RPMI8226 (cell line): ENCODE measurements at regions not wholly inside any gene's neighbourhood (a gene's known extent, or its start where the extent isn't known, plus 50 kb on each side); places are given as distances from the start of the nearest gene placed in this dataset.
A peak's percentile ranks its signal among the peaks of the same experiment; 100 is the strongest.

ENCODE experiments used
- DNase-seq: peaks from one replicate; pipeline ENCODE4 v3.0.0-alpha.2; 2015

DNA sequence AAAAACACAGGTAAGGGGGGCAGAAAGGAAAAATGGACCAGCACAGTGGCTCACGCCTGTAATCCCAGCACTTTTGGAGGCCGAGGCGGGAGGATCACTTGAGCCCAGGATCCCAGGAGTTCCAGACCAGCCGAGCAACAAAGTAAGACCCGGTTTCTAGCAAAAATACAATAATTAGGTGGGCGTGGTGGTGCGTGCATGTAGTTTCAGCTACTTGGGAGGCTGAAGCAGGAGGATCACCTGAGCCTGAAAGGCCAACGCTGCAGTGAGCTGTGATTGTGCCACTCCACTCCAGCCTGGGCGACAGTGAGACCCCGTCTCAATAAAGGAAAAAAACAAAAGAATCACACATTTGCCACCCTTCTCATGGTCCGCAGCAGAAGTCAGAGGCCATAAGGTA lies 519.4 kb downstream of the BRD1 start:
- DNase-seq, result no peak

DNA sequence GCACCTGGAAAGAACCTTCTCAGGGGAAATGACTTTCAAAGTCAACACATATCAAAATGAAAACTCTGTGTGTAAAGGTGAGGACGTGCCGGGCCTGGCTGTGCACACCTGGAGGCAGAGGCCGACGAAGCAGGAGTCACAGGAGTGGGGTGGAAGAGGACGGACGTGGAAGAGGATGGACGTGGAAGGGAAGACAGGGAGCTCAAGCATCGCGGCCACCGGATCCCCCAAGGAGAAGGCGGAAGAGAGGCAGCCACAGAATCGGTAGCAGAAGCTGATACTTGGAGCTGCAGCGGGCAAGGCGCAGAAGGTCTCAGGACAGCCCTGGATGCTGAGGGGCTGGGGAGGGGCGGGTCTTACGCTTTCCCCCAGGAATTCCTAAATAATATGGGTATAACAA lies 519.8 kb downstream of the BRD1 start:
- DNase-seq, result no peak

DNA sequence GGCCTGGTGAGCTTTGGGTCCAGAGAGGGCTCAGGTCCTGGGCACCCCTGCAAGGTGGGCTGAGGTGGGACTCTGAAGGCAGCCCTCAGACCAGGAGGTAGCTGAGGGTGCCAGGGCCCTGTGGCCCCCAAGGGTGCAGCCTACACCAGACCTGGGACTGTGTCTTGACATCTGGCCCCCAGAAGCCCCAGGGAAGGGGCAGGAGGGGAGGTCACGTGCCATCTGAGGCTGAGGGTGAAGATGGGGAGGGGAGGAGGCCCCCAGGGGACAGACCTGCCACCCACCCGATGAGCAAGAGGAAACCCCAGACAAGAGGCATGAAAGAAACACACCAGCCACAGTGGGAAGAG lies 520.2 kb downstream of the BRD1 start:
- no peak for DNase-seq

DNA sequence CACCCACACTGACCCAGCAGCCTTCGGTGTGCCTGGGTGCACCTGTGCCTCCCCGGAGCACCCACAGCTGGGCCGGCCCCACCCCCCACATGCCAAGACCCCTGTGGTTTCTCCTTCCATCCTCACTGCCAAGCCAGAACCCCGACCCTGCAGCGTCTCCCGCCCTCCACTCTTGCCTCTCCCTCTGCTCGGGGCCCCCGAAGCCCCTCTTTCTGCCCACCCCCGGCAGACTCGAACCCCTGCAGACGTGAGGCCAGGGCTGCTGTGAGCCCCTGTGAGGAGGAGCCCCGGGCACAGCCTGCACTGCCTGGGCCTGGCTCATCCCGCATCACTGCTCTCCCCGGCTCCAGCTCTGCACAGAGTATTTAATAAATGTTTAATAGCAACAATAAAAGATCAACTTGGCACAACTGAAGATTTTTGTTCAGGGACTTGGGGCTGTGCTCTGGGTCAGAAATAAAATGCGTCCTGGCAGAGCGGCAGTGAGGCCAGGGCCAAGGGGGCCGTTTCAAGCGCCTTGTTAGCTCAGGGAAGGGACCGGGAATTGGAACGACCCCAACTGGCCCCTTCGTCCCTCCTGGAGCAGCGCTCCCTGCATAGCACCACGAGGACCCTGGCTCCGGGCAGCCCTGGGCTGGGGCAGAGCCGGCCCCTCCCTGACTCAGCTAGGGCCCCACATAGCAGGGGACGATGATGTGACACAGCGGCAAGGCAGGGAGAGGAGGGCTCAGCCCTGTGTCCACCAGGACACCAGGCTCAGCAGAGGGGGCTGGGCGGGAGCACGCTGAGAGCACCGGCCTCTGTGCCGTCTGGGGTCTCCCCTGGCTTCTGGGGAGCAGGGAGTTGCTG lies 520.8 kb downstream of the BRD1 start:
- DNase-seq, result no peak

DNA sequence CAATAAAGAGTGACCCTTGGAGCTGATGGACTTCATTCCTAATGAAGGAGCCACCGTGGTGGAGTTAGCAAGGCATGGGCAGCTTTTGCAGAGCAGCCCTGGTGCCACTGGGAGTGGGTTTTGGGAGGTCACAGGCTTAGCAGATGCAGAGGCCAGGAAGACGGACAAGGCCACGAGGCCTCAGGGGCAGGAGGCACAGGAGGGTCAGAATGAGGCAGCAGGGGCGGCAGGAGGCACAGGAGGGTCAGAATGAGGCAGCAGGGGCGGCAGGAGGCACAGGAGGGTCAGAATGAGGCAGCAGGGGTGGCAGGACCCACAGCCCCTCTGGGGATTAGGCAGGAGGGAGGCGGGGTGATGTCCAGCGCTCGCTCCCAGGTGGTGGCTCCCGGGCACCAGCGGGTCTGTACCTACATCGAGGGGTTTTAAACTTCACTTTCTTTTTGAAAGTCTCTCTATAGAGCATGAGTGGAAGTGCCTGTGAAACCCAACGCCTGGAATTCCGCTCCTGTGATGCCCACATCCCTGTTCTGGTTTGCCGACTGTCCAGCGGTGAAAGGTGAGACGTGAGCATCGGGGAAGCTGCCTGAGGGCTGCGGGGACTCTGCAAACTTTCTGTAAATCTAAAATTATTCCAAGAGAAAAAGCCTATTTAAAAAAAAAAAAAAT lies 521.6 kb downstream of the BRD1 start:
- DNase-seq, result no peak

DNA sequence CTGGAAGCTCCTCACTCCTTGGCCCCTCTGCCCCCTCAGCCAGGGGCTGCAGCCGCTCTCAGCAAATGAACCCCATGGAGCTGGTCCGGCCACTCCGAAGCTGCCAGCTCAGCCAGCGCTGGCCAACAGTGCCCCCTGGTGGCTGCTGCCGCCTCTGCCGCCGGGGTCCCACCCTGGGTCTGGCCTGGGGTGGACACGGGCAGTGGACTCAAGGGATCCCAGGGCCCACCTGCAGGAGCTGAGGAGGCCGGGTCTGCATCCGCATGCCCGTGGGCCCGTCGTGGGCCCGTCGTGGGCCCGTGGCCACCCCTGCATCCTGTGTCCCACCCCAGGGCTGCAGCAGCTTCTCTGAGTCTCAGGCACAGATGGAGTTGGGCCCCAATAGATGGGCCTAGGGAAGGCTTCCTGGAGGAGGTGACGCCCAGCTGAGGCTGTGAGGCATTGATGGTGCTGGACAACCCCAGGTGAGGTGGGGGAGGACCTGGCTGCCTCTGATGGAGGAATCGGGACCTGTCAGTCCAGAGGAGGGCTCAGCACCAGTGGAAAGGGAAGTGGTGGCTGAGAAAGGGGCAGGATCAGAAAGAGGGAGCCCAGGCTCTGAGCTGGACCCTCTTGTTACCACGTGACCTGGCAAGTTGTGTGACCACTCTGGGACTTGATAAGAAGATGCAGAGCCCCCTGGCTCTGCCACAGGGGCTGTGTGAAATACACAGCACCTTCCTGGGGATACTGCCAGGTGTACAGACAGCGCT lies 522.3 kb downstream of the BRD1 start:
- peak; percentile 67 for DNase-seq

DNA sequence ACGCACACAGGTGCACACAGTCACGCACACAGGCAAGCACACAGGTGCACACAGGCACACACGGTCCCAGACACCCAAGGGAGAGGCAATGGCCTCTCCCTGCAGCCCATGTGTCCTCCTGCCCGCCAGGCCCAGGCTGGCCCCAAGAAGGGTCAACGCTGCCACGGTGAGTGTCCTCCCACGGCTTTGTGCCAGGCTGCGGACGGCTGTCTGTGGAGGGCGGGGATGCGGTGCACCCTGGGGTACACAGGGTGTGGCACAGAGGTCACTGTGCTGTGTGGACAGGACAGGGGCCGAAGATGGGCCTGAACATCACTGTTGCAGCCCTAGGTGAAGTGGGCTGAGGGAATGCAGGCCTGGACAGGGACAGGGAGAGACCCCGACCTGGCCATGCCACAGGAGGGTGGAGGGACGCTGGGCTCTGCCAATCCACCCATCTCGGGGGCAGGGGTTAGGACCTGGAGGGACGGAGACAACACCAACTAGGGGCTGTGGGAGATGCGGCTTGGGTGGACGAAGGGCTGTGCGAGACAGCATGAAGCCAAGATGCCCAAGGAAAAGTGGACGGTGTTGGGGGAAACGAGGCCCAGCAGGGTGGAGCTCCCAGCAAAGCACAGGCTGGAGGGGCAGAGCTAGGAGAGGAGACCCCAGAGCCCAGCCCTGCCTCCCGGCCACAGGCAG lies 523.8 kb downstream of the BRD1 start:
- no peak for DNase-seq

DNA sequence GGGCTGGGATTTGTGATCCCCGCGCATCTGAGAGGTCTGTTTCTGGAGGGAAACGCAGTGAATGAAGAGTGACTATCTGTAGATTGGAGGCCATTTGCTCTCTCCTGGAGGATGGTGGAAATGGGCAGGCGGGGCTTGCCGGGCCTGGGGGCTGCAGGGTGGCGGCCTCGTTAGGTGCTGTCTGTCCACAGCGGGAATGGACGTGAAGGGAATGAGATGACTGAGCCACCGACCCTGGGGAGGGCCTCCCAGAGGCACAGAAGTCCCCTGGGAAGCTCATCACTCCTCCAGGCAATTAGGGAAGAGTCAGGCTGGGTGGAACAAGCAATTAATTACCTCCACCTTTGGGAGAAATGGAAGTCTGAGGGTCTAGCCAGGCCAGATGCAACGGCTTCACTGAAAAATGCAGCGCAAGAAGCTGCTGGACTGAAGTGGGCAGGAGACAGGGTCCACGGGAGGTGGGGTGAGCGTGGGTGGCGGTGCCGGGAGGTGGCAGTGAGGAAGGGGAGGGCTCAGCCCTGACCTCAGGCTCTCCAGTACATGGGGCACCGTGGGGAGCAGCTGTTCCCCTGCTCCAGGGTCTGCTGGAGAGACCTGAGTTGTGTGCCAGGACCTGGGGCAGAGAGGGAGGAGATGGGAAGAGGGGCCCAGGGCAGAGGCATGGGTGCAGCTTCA lies 524.5 kb downstream of the BRD1 start:
- DNase-seq, result no peak

DNA sequence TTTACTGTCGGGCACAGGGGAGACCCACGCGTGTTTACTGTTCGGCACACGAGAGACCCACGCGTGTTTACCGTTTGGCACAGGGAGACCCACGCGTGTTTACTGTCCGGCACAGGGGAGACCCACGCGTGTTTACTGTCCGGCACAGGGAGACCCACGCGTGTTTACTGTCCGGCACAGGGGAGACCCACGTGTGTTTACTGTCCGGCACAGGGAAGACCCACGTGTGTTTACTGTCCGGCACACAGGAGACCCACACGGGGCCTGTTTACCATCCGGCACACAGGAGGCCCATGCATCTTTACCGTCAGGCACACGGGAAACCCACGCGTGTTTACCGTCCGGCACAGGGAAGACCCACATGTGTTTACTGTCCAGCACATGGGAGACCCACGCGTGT lies 525.1 kb downstream of the BRD1 start:
- no peak for DNase-seq

DNA sequence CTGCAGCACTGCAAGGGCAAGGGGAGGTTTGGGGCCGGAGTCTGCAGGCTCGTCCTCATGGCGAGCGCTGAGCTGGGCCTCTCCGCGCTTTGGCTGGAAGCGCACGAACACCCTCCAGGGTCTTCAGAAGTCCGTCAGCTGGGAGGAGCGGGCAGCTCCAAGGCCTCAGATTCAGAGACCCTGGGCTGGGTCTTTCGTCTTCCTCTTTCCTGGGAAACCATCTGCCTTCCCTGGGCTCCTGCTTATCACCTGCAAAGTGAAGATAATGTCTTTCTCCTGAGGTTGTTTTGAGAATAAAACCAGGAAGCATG lies 525.6 kb downstream of the BRD1 start:
- DNase-seq, result no peak

DNA sequence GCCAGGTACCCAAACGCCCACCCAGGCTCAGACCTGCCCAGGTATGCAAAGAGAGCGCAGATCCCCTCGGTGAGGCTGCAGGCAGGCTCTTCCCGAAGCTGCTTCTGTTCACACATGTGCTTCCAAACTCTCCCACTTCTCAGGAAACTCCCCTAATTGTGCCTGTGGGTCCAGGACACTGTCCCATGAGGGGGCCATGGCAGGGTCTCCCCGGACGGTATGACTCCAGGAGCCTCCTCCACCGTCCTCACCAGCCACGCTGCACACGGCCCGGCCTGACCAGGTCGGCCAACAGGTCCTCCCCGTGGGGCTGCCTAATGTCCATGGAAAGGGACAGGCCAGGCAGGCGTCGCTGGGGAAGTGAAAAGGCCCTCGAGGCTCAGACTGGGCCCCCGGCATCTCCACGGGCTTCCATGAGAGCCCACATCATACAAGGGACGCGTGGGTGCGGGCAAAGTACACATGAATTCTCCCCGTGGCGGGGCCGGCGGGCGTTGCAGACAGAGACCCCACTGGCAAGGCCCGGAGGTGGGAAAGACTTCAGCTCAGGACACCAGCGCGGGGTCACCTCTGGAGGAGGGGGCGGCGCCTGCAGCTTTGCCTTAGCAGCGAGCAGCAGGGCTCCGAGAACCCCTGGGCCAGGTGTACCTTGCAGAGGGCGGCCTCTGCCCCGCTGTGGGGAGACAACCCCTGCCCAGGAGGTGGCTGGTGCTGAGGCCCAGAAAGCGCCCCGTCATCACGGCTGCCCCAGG lies 526.1 kb downstream of the BRD1 start:
- peak; percentile 29 for DNase-seq

DNA sequence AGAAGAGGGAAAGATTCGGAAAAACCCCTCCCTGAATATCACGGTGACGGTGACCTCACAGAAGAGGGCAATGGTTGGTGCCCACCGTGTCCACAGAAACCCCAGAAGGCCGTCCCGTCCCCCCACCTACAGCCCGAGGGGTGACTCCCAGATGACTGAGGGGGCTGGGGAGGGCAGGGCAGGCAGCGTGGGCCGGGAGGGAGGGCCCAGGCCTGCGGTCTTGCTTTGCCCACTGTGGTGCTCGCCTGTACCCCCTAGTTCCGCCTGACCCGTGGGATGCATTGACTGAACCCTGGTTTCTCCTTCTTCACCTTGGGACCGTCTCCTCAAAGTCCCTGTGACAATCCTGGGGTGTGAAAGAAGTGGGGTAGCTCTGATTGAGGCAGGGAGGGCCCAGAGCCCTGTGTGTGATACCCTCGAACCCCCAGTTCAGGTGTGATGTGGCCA lies 526.7 kb downstream of the BRD1 start:
- DNase-seq, result no peak

DNA sequence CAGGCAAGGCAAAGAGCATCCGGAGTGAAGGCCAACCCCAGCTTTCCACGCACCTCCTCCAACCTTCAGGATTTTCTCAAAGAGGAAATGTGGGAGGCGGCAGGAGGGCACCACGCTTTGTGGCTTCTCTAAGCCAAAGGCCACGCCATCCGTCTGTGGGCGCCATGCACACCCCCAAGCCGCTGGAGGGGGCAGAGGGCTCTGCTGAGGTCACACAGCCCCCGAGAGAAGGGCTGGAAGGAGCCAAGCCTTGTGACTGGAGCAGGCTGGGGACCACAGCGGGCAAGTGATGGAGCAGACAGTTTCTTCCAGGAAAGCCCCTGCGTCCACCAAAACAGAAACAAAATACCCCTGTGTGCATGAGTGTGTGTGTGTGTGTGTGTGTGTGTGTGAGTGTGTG lies 527.4 kb downstream of the BRD1 start:
- no peak for DNase-seq

DNA sequence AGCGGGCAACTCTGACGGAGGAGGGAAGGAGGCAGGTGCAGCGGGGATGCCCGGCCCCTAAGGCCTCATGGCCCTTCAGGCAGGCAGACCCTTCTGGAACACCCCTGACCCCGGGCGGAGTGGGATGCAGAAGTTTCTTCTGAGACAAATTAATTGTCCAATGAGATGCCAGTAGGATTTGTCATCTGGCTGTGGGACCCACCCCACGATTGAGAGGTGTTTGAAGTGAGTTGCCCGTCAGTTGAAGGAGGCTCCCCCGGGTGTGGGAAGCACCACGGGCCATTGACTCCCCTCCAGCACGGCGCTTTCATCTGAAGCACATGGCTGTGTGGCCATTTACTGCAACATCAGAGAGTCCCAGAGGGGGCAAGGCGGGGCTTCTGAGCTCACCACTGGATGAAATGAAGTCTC lies 527.8 kb downstream of the BRD1 start:
- no peak for DNase-seq

DNA sequence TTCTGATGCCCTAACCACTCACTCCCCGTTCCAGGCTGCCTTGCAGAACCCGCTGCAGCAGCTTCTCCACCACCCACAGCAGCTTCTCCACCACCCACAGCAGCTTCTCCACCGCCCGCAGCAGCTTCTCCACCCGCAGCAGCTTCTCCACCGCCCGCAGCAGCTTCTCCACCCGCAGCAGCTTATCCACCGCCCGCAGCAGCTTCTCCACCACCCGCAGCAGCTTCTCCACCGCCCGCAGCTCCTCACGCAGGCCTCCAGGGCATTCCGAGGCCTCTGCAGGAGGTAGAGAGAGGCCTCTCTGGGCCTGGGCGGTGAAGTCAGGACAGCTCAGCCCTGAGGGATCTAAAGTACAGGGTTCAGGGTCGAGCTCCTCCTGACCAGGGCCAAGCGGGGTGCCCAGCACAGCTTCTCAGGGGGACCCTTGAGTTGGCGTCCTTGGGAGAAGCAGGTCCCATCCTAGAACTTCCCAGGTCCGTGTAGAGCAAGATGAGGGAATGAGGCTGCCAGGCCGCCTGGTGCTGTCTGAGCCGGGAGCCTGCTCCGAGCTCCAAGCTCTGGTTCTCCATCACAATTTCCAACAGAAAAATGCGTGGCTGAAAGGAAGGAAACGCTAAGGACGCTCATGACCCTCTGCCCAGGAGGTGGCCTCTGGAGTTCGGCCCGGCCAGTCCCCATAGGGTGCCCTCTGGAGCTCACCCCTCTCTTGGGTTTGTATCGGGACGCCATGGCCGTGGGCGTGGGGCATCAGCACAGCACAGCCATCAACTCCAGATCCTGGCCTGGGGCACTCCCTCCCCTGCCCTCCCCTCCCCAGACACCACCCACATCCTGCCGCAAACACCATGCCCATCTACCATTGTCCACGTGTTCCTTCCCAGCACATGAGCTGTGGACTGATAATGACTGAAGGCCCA lies 528.6 kb downstream of the BRD1 start:
- no peak for DNase-seq

DNA sequence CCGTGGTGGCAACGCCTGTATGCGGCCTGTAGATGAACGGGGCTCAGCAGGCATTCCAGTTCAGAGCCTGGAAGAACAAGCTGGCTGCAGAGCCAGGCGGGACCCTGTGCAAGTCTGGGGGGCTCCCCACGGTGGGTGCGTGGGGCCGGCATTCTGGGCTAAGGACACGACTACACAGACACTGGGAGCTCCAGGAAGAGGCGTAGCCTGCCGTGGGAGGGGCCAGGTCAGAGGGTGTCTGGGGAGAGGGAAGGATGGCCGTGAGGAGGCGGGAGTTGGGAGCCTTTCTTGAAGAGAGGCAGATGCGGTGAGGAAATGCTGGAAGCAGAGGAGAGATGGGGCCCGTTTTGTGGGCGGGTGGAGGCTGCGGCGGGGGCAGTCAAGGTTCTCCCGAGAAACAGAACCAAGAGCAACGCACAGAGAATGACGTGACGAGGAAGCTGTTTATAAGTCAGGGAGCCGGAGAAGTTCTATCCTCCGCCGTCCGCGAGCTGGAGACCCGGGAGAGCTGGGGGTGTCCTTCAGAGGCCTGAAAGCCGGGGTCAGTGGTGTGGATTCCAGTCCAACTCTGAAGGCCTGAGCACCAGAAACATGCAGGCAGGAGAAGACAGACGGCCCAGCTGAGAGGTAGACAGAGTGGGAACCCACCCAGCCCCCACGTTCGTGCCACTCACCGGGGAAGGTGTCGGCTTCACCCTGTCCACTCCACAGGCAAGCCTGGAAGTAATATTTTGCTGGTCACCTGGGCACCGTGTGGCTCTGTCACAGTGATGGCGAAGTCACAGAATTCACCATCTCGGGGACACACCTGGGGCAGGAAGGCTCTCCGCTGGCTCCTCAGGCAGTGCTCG lies 529.6 kb downstream of the BRD1 start:
- no peak for DNase-seq

DNA sequence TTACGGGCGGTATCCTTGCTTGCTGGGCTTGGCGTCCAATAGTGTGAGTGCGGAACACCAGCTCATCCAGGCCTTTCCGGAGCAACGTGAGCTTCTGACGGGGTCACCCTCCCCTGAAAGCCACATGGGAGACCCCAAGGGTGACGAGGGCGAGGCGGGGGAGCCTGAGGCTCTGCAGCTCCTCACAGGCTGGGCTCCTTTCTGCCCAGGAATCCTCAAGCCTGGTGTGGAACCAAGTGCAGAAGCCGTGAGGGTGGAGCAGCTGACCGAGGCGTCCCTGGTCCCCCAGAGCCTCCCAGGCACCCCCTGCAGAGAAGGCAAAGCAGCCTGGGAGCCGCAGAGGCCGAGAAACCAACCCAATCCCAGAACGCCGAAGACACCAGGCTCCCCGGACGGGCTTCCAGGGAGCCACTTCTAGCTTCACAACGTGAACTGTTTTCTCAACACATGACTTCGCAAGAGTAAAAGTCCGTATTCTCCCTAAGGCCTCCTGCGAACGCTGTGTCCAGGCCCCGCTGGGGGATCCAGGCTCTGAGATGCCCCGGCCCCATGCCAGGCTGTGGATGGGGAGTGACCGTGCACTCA lies 530.3 kb downstream of the BRD1 start:
- no peak for DNase-seq

DNA sequence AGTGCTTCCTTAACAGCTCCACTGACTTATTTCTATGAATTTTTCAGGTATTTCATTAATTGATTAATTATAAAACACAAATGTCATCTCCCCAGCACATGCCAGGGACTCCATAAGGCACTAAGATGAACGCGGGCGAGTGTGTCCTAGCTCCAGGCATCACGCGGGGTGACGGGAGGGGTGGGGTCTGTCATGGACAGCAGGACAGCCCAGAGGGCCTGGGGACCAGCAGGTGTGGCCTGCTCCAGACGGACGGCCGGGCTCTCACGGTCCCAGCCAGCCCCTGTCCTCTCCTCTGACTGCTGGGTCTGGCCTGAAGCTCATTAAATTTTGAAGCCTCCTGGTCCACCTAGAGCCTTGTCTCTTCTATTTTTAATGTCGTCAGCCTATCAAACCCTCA lies 531.1 kb downstream of the BRD1 start:
- DNase-seq, result no peak

DNA sequence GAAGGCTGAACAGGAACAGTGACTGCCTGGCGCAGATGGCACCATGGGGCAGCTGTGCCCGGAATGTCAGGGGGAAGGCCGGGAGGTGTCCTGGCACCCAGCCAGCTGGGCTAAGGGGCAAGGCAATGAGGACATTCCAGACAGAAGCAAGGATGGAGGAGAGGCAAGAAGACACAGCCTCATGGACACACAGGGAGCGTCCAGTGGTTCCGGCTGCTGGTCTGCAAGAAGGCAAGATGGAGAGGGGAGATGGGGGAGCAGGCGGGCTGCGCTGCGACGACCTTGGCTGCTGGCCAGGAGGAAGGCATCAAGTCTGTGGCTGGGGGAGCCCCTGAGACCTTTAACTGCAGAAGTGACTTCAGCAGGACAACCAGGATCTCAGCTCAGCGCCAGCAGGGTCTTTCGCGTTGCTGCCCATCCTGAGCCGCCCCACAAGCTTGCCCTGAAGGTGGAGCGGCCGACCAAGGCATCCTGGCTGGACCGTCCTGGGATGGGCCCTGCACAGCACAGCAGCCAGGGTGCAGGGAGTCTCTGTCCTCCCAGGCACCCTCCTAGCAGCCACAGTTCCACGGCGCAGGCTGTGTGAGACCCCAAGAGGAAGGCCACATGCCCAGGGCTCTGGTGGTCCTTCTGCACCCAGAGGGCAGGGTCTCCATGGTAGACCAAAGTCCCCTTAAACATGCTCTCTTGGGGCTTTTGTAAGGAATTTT lies 531.7 kb downstream of the BRD1 start:
- peak; percentile 22 for DNase-seq
